ENCODE measurements at regions not wholly inside any gene's neighbourhood (a gene's known extent, or its start where the extent isn't known, plus 50 kb on each side); places are given as distances from the start of the nearest gene placed in this dataset.

GRCh38 chr4:137966504-137966903 lies 275.6 kb downstream of the SLC7A11 start:
- H3K9me3 Mint-ChIP-seq, result peaks cover 10% of the 10 kb centered on the region
- H3K4me1 Mint-ChIP-seq (ENCODE audit: unreplicated experiment), result no peaks in the 10 kb centered on the region
- no peak overlapping the region for H3K4me3 Mint-ChIP-seq
- DNase-seq (ENCODE audit: extremely low spot score, unreplicated experiment), result no peak
- H3K27ac Mint-ChIP-seq, result no peak overlapping the region
- no peaks in the 10 kb centered on the region for H3K27me3 Mint-ChIP-seq
- H3K36me3 Mint-ChIP-seq, result no peaks in the 10 kb centered on the region
- TF ChIP-seq, protein P1, sequence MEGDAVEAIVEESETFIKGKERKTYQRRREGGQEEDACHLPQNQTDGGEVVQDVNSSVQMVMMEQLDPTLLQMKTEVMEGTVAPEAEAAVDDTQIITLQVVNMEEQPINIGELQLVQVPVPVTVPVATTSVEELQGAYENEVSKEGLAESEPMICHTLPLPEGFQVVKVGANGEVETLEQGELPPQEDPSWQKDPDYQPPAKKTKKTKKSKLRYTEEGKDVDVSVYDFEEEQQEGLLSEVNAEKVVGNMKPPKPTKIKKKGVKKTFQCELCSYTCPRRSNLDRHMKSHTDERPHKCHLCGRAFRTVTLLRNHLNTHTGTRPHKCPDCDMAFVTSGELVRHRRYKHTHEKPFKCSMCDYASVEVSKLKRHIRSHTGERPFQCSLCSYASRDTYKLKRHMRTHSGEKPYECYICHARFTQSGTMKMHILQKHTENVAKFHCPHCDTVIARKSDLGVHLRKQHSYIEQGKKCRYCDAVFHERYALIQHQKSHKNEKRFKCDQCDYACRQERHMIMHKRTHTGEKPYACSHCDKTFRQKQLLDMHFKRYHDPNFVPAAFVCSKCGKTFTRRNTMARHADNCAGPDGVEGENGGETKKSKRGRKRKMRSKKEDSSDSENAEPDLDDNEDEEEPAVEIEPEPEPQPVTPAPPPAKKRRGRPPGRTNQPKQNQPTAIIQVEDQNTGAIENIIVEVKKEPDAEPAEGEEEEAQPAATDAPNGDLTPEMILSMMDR (conservative IDR thresholded peaks at IDR 0.05), result no peak

DNA sequence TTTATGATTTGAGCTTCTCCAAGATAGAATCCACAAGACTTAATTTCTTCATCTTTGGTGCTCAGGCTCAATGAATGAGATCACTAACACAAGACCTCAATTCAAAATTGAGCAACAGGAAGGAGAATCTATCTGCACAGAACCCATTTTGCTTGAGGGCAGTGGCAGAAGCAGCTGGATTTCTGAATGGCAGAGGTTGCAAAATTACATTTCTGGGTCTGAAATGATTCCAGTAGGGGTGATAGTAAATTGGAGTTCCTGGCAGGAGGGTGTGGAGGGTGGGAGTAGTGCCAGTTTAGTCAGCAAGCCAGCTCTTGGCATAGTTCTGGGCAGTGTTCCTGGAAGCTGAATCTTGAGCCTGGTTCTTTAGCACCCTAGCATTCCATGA lies 281.1 kb downstream of the SLC7A11 start:
- DNase-seq (ENCODE audit: extremely low spot score, unreplicated experiment), result no peak
- TF ChIP-seq, protein P1 (conservative IDR thresholded peaks at IDR 0.05), result no peak
- Mint-ChIP-seq H3K27me3 (no peaks in the 10 kb centered on the region), H3K36me3 (no peaks in the 10 kb centered on the region), H3K9me3 (no peaks in the 10 kb centered on the region), H3K4me1 (ENCODE audit: unreplicated experiment) (no peaks in the 10 kb centered on the region), H3K27ac (no peak overlapping the region), H3K4me3 (no peak overlapping the region)

DNA sequence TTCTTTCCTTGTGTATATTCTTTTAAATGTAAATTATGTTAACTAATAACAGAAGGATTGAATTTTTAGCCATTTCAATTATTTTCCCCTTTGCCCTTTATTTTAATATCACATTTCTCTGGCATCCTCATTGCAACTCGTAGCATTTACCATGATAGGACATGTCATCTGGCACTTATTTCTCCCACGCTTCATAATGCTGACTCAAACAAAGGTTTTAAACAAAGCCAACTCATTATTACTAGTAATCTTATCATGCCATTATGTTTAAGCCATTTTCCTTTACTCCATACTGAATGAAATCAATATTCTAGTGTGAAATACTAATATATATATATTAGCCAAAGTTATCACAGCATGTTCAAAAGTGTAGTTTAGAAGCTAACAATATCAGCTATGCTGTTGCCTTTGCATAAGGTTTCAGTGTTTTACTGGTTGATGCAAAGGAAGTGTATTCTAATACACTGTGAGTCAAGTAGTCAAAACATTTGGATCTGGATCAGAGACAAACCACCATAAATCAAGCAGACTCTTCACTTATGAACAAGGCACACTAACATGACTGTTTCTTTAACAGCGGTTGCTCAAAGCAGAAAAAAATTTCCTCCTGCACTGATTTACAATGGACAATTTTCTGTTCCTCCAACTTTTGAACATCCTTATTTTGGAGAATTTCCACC lies 281.6 kb downstream of the SLC7A11 start:
- DNase-seq (ENCODE audit: extremely low spot score, unreplicated experiment), result no peak
- Mint-ChIP-seq H3K36me3 (no peaks in the 10 kb centered on the region), H3K27ac (no peak overlapping the region)

GRCh38 chr4:137957806-137958205 lies 284.3 kb downstream of the SLC7A11 start:
- no peaks in the 10 kb centered on the region for H3K36me3 Mint-ChIP-seq
- no peaks in the 10 kb centered on the region for H3K4me1 Mint-ChIP-seq (ENCODE audit: unreplicated experiment)
- DNase-seq (ENCODE audit: extremely low spot score, unreplicated experiment), result no peak
- H3K27ac Mint-ChIP-seq, result no peak overlapping the region
- no peaks in the 10 kb centered on the region for H3K27me3 Mint-ChIP-seq
- H3K4me3 Mint-ChIP-seq, result no peak overlapping the region
- peaks cover 5% of the 10 kb centered on the region for H3K9me3 Mint-ChIP-seq
- TF ChIP-seq, protein P1 (conservative IDR thresholded peaks at IDR 0.05), result no peak

More for the DNA sequence above, 281.6 kb downstream of the SLC7A11 start:
- Mint-ChIP-seq H3K9me3 (no peaks in the 10 kb centered on the region), H3K27me3 (no peaks in the 10 kb centered on the region), H3K4me1 (ENCODE audit: unreplicated experiment) (no peaks in the 10 kb centered on the region), H3K4me3 (no peak overlapping the region)
- TF ChIP-seq, protein P1 (conservative IDR thresholded peaks at IDR 0.05), result no peak

- no peak for DNase-seq (ENCODE audit: extremely low spot score, unreplicated experiment)
- Mint-ChIP-seq H3K27me3 (no peaks in the 10 kb centered on the region), H3K4me1 (ENCODE audit: unreplicated experiment) (no peaks in the 10 kb centered on the region), H3K36me3 (no peaks in the 10 kb centered on the region), H3K4me3 (no peak overlapping the region), H3K9me3 (peaks cover 5% of the 10 kb centered on the region), H3K27ac (no peak overlapping the region)
- TF ChIP-seq, protein P1 (conservative IDR thresholded peaks at IDR 0.05), result no peak
Observed at GRCh38 chr4:137956256-137956655, 285.9 kb downstream of the SLC7A11 start.

Data from type B pancreatic cell (in vitro differentiated cells).